Smooth muscle cell of the brain vasculature (primary cell): ENCODE measurements at regions not wholly inside any gene's neighbourhood (a gene's known extent, or its start where the extent isn't known, plus 50 kb on each side); places are given as distances from the start of the nearest gene placed in this dataset.
"Not testable (repeated sequence)": the region's sequence is repeated elsewhere in the genome, so short reads cannot be mapped to it uniquely, and the experiment has no call there.

ENCODE experiments used
- DNase-seq: peaks from one replicate; pipeline ENCODE4 v3.0.0-alpha.2; 2012; ENCODE audit warnings: low read depth, low spot score

- DNase-seq: no peak
Measured at GRCh38 chr1:170789063-170789462, 125.1 kb downstream of the PRRX1 start.

GRCh38 chr1:170790175-170790574 is 126.2 kb downstream of the PRRX1 start:
- no peak for DNase-seq

- no peak for DNase-seq
Measured at GRCh38 chr1:170790651-170791071, 126.7 kb downstream of the PRRX1 start.

GRCh38 chr1:170791941-170792340 is 128.0 kb downstream of the PRRX1 start:
- DNase-seq: no peak

GRCh38 chr1:170800265-170800664 is 135.1 kb upstream of the MROH9 start:
- DNase-seq: no peak

GRCh38 chr1:170800812-170801211 is 134.5 kb upstream of the MROH9 start:
- no peak for DNase-seq

- DNase-seq: no peak
Measured at GRCh38 chr1:170803711-170804110, 131.6 kb upstream of the MROH9 start.

GRCh38 chr1:170804419-170804818 is 130.9 kb upstream of the MROH9 start:
- DNase-seq: no peak

GRCh38 chr1:170804879-170805278 is 130.5 kb upstream of the MROH9 start:
- no peak for DNase-seq

GRCh38 chr1:170806961-170807360 is 128.4 kb upstream of the MROH9 start:
- no peak for DNase-seq

GRCh38 chr1:170807432-170807831 is 127.9 kb upstream of the MROH9 start:
- DNase-seq: no peak

- no peak for DNase-seq
Measured at GRCh38 chr1:170808216-170808885, 127.0 kb upstream of the MROH9 start.

- not testable (repeated sequence) for DNase-seq
Measured at GRCh38 chr1:170811013-170811412, 124.3 kb upstream of the MROH9 start.

- no peak for DNase-seq
Measured at GRCh38 chr1:170819781-170820180, 115.6 kb upstream of the MROH9 start.

GRCh38 chr1:170823120-170823519 is 112.2 kb upstream of the MROH9 start:
- no peak for DNase-seq

- no peak for DNase-seq
Measured at GRCh38 chr1:170831276-170831675, 104.1 kb upstream of the MROH9 start.

GRCh38 chr1:170836141-170836540 is 99.2 kb upstream of the MROH9 start:
- no peak for DNase-seq

- no peak for DNase-seq
Measured at GRCh38 chr1:170840371-170840770, 95.0 kb upstream of the MROH9 start.

GRCh38 chr1:170853302-170853701 is 82.0 kb upstream of the MROH9 start:
- no peak for DNase-seq

GRCh38 chr1:170853867-170854266 is 81.5 kb upstream of the MROH9 start:
- no peak for DNase-seq

- no peak for DNase-seq
Measured at GRCh38 chr1:170854677-170855076, 80.7 kb upstream of the MROH9 start.

- no peak for DNase-seq
Measured at GRCh38 chr1:170856455-170856854, 78.9 kb upstream of the MROH9 start.

GRCh38 chr1:170857955-170858354 is 77.4 kb upstream of the MROH9 start:
- DNase-seq: no peak

GRCh38 chr1:170863621-170864020 is 71.7 kb upstream of the MROH9 start:
- no peak for DNase-seq
